ENCODE measurements at regions not wholly inside any gene's neighbourhood (a gene's known extent, or its start where the extent isn't known, plus 50 kb on each side); places are given as distances from the start of the nearest gene placed in this dataset.
"Not testable (repeated sequence)": the region's sequence is repeated elsewhere in the genome, so short reads cannot be mapped to it uniquely, and the experiment has no call there.

GRCh38 chr6:15887491-15888461 lies 224.9 kb upstream of the DTNBP1 start:
- Histone ChIP-seq H3K27ac (peak overlapping the region in 10 of 21 experiments; percentile 1 to 80 (median 36)), H3K4me3 (no peak overlapping the region)

GRCh38 chr6:15885624-15886023 lies 222.8 kb upstream of the DTNBP1 start:
- H3K27ac ChIP-seq = no peak overlapping the region
- no peak overlapping the region for H3K4me3 ChIP-seq

DNA sequence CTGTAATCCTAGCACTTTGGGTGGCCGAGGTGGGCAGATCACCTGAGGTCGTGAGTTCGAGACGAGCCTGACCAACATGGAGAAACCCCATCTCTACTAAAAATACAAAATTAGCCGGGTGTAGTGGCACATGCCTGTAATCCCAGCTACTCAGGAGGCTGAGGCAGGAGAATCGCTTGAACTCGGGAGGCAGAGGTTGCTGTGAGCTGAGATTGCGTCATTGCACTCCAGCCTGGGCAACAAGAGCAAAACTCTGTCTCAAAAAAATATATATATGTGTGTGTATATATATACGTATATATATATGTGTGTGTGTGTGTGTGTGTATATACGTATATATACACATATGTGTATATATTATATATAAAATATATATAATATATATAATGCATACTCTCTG lies 220.8 kb upstream of the DTNBP1 start:
- H3K27ac ChIP-seq, H3K4me3 ChIP-seq: not testable (repeated sequence)

GRCh38 chr6:15882915-15883314 lies 220.1 kb upstream of the DTNBP1 start:
- Histone ChIP-seq H3K27ac (peak overlapping the region in 1 of 21 experiments; percentile 15), H3K4me3 (no peak overlapping the region)

- H3K4me3 ChIP-seq = no peak overlapping the region
- no peak overlapping the region for H3K27ac ChIP-seq
Observed at GRCh38 chr6:15882345-15882744, 219.5 kb upstream of the DTNBP1 start.

DNA sequence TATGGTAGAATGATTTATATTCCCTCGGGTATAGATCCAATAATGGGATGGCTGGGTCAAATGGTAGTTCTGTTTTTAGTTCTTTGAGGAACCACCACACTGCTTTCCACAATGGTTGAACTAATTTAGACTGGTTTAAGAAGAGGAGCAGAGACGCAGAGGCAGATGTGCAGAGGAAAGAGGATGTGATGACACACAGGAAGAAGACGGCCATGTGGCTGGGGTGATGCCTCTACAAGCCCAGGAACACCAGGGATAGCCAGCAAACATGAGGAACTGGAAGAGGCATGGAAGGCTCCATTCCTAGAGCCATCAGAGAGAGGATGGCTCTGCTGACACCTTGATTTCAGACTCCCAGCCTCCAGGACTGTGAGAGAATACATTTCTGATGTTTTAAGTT lies 218.3 kb upstream of the DTNBP1 start:
- Histone ChIP-seq H3K4me3 (no peak overlapping the region), H3K27ac (no peak overlapping the region)

GRCh38 chr6:15880262-15880973 lies 217.6 kb upstream of the DTNBP1 start:
- Histone ChIP-seq H3K27ac (peak overlapping the region in 7 of 21 experiments; percentile 5 to 36 (median 25)), H3K4me3 (no peak overlapping the region)

GRCh38 chr6:15879371-15880261 lies 216.8 kb upstream of the DTNBP1 start:
- no peak overlapping the region for H3K4me3 ChIP-seq
- peak overlapping the region in 9 of 21 experiments; percentile 5 to 58 (median 31) for H3K27ac ChIP-seq

GRCh38 chr6:15877231-15877630 lies 214.4 kb upstream of the DTNBP1 start:
- Histone ChIP-seq H3K27ac (no peak overlapping the region), H3K4me3 (no peak overlapping the region)

DNA sequence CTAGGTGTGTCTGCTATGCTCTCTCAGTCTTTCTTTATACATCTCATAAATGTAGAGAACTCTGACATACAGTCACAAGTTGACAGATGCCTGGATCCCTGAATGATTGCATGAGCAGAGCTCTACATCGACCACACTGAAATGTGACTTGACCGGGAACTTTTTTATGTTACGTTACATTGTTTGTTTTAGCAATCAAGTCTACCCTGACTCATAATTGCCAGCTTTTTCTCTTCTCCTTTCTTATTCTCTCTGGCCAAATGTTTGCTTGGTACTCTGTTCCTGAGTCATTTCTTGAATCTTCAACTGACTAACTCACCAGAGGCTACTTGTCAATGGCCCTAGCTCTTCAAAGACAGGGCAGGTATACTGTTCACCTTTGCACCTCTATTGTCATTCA lies 213.6 kb upstream of the DTNBP1 start:
- H3K27ac ChIP-seq = no peak overlapping the region

GRCh38 chr6:15875797-15876196 lies 213.0 kb upstream of the DTNBP1 start:
- Histone ChIP-seq H3K4me3 (no peak overlapping the region), H3K27ac (no peak overlapping the region)

More for the DNA sequence above, 213.6 kb upstream of the DTNBP1 start:
- no peak overlapping the region for H3K4me3 ChIP-seq

- H3K4me3 ChIP-seq = no peak overlapping the region
- no peak overlapping the region for H3K27ac ChIP-seq
Observed at GRCh38 chr6:15874821-15875220, 212.0 kb upstream of the DTNBP1 start.

GRCh38 chr6:15874326-15874725 lies 211.5 kb upstream of the DTNBP1 start:
- no peak overlapping the region for H3K27ac ChIP-seq
- no peak overlapping the region for H3K4me3 ChIP-seq

- H3K4me3 ChIP-seq = no peak overlapping the region
- peak overlapping the region in 3 of 21 experiments; percentile 3 to 26 (median 4) for H3K27ac ChIP-seq
Observed at GRCh38 chr6:15872241-15873103, 209.6 kb upstream of the DTNBP1 start.

DNA sequence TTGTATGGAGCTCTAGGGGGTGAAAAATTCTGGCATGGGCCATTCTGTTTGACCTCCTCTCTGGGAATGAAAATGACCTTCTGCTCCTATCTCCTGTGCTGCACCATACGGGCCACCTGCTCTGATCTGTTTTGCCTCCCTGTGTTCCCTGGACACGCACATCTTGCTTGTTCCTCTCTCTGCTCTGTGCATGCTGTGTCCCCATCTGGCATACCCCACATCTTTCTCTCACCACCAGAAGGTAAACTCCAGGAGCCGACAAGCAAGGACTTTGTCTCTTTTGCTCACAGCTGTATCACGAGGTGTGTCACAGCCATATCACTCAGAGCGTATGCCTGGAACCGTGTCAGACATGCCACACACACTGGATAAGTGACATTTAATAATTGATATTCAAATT lies 208.4 kb upstream of the DTNBP1 start:
- Histone ChIP-seq H3K27ac (peak overlapping the region in 4 of 21 experiments; percentile 3 to 48 (median 22)), H3K4me3 (no peak overlapping the region)

DNA sequence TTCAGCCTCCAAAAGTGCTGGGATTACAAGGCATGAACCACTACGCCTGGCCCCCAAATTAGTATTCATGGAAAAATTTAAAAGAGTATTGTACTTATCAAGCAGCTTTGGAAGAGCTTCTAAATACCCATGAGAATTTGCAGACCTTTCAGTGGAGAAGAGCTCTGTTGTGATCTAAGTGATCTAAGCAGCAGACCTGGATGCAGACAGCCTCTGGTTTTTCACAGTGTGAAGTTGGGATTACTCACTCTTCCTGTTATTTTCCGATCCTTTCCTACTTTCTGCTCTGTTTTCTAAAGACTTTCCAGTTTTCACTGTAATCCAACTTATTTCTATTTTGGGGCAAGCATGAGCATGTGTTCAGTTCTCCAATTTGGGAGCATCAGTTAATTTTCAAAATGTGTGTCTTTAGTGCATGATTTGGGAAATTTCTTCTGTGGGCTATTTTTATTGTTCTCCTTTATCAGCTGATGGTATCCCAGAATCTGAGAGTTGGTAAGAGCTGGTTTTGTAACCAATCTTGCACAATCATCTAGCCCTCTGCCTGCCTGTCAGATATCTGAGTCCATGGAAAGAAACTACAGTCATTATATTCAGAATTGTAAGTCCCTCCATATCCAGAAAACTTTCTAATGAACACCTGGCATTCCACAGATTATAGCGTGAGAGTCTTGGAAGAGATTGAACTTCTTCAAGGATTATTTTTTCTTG lies 207.7 kb upstream of the DTNBP1 start:
- no peak overlapping the region for H3K4me3 ChIP-seq
- peak overlapping the region in 10 of 21 experiments; percentile 10 to 59 (median 38) for H3K27ac ChIP-seq

GRCh38 chr6:15864708-15865062 lies 201.9 kb upstream of the DTNBP1 start:
- H3K27ac ChIP-seq = no peak overlapping the region
- no peak overlapping the region for H3K4me3 ChIP-seq

GRCh38 chr6:15864038-15864707 lies 201.3 kb upstream of the DTNBP1 start:
- no peak overlapping the region for H3K4me3 ChIP-seq
- H3K27ac ChIP-seq = no peak overlapping the region

Measured in skin epidermis (tissue), 12 donors.